ENCODE measurements at regions not wholly inside any gene's neighbourhood (a gene's known extent, or its start where the extent isn't known, plus 50 kb on each side); places are given as distances from the start of the nearest gene placed in this dataset.

DNA sequence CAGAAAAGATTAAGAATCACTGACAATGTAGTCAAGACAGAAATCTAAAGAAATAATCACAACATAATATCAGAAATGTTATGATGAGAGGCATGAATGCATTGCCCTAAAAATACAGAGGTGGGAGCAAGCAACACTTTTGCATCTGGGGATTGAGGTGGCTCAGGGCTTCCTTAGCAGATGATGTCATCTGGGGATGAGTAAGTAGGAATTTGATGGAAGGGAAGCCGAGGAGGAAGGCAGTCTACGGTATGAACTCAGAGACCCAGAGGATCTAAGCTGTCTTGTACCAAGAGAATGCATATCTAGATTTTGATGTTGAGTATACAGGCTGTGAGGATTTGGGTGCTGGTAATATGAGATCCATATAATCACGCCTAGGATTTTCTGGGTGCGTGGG lies 193.0 kb upstream of the SNX19 start:
- no peak overlapping the region for H3K27ac ChIP-seq
- intact Hi-C loops (cut with DNase I; ENCODE audit: low total_unique reads): no loop called here
- no peak for TF ChIP-seq POLR2A (IDR thresholded peaks at IDR 0.05)
- TF ChIP-seq, protein P1, sequence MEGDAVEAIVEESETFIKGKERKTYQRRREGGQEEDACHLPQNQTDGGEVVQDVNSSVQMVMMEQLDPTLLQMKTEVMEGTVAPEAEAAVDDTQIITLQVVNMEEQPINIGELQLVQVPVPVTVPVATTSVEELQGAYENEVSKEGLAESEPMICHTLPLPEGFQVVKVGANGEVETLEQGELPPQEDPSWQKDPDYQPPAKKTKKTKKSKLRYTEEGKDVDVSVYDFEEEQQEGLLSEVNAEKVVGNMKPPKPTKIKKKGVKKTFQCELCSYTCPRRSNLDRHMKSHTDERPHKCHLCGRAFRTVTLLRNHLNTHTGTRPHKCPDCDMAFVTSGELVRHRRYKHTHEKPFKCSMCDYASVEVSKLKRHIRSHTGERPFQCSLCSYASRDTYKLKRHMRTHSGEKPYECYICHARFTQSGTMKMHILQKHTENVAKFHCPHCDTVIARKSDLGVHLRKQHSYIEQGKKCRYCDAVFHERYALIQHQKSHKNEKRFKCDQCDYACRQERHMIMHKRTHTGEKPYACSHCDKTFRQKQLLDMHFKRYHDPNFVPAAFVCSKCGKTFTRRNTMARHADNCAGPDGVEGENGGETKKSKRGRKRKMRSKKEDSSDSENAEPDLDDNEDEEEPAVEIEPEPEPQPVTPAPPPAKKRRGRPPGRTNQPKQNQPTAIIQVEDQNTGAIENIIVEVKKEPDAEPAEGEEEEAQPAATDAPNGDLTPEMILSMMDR (IDR thresholded peaks at IDR 0.05): no peak
- no peaks in the 10 kb centered on the region for H3K9me3 ChIP-seq
- no peaks in the 10 kb centered on the region for H3K4me1 ChIP-seq
- no peak for DNase-seq
- H3K36me3 ChIP-seq: no peaks in the 10 kb centered on the region
- no peak overlapping the region for H3K4me3 ChIP-seq
- no peaks in the 10 kb centered on the region for H3K27me3 ChIP-seq

DNA sequence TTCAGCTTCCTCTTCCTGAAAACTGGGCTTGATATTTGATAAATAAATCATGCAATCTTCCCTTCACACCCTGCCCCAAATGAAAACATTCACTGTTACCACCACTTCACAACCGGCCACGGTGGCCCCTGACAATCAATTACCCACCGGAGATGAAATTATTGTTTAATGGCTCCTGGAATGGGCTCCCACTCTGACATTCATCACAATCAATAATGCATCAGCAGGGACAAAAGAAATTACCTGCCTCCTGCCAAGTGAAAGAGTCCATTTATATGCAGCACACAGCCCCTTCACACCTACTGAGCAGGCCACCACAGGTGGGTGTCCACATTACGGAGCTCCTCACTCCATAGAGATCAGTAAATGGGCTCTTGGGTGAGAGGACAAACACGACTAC lies 193.5 kb upstream of the SNX19 start:
- intact Hi-C loops (cut with DNase I; ENCODE audit: low total_unique reads): no loop called here
- H3K36me3 ChIP-seq: no peaks in the 10 kb centered on the region
- TF ChIP-seq, protein P1 (IDR thresholded peaks at IDR 0.05): no peak
- TF ChIP-seq POLR2A (IDR thresholded peaks at IDR 0.05): no peak
- H3K9me3 ChIP-seq: no peaks in the 10 kb centered on the region
- no peaks in the 10 kb centered on the region for H3K4me1 ChIP-seq
- no peak for DNase-seq
- H3K27ac ChIP-seq: no peak overlapping the region
- H3K27me3 ChIP-seq: no peaks in the 10 kb centered on the region
- no peak overlapping the region for H3K4me3 ChIP-seq

DNA sequence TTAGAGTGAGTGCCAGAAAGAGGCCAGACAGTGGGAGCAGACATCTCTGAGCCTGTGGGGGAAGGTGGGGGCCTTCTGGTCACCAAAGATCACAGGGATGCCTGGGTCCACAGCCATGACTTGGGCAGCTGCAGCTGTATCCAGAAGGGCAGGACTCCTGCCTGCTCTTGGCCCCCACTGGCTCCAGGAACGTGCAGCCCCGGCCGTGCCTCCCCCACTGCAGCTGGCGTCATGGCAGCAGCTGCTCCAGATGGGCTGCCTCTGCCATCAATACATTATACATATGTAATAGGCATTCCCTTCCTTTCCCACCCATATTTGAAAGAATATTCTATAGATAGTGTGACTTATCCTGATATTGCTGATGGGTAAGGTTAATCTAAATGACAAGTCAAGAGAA lies 195.5 kb upstream of the SNX19 start:
- intact Hi-C loops (cut with DNase I; ENCODE audit: low total_unique reads): no loop called here
- Histone ChIP-seq H3K9me3 (no peaks in the 10 kb centered on the region), H3K4me1 (no peaks in the 10 kb centered on the region), H3K4me3 (no peak overlapping the region), H3K27me3 (no peaks in the 10 kb centered on the region), H3K36me3 (no peaks in the 10 kb centered on the region), H3K27ac (no peak overlapping the region)
- TF ChIP-seq, protein P1 (IDR thresholded peaks at IDR 0.05): no peak
- no peak for TF ChIP-seq POLR2A (IDR thresholded peaks at IDR 0.05)
- no peak for DNase-seq

DNA sequence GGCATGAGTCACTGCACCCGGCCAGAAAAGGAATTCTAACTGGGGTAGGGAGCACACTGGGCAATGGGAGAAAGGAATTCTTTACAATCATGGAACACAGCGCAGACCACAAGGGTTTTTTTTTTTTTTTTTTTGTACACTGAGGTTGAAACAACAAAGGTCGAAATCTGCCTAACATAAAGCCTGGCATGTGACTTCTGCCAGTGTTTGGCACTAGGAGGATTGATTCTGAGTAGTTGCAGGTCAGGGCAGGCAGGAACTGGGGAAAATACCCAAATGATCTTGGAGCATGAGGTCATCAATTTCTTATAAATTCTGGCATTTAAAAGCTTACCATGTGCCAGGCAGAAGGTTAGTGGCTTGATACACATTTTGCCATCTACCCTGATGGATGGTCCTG lies 202.0 kb upstream of the SNX19 start:
- Histone ChIP-seq H3K4me1 (no peaks in the 10 kb centered on the region), H3K9me3 (no peaks in the 10 kb centered on the region), H3K36me3 (no peaks in the 10 kb centered on the region), H3K27ac (no peak overlapping the region), H3K27me3 (no peaks in the 10 kb centered on the region), H3K4me3 (no peak overlapping the region)
- TF ChIP-seq, protein P1 (IDR thresholded peaks at IDR 0.05): no peak
- TF ChIP-seq POLR2A (IDR thresholded peaks at IDR 0.05): no peak
- no peak for DNase-seq
- intact Hi-C loops (cut with DNase I; ENCODE audit: low total_unique reads): no loop called here

DNA sequence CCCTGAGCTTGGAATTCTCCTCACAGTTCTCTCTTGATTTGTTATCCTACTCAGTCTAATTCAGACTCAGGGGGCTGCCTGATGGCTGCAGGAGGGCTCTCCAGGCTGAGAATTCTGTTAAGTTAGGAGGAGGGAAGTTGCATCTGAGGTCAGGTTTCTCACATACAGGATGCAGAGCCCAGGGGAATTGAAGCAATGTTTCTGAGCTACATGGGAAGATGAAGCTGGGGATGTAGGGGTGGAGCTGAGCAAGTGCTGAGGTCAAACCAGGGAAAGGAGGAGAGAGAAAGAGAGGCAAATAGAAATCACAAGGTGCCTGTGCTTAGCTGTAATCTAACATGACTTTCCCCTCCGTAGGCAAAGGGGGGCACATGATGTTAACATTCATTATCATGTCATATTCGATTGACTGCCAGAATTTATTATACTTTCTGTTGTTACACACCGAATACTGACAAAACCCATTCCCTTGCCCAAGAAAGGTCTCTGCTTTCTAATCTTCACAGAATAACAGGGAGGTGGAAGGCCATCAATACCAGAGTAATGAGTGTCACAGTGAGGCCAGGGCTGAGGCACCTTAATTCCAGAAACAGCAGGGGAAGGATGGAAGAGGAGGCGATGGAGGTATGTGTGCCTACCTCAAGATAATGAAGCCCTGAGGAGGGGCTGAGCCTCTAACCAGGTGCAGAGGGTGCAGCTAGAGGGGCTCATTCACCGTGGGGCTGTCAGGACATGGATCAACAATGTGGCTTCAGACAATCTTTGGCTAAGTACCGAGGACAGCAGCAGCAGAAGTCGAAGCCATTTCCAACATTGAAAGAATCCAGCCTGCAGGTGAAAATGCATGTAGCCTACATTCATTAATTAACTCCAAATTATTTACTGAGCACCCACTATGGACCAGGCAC lies 205.4 kb upstream of the SNX19 start:
- no peak for DNase-seq
- no peak overlapping the region for H3K4me3 ChIP-seq
- TF ChIP-seq, protein P1 (IDR thresholded peaks at IDR 0.05): no peak
- H3K27ac ChIP-seq: no peak overlapping the region
- intact Hi-C loops (cut with DNase I; ENCODE audit: low total_unique reads): no loop called here
- no peaks in the 10 kb centered on the region for H3K36me3 ChIP-seq
- H3K4me1 ChIP-seq: no peaks in the 10 kb centered on the region
- no peaks in the 10 kb centered on the region for H3K9me3 ChIP-seq
- no peaks in the 10 kb centered on the region for H3K27me3 ChIP-seq
